HG03108 (cell line): ENCODE measurements at regions not wholly inside any gene's neighbourhood (a gene's known extent, or its start where the extent isn't known, plus 50 kb on each side); places are given as distances from the start of the nearest gene placed in this dataset.
"Not testable (repeated sequence)": the region's sequence is repeated elsewhere in the genome, so short reads cannot be mapped to it uniquely, and the experiment has no call there.

ENCODE experiments used
- ATAC-seq: cut with Tn5 transposase; IDR thresholded peaks from one replicate; pipeline ENCODE4 v1.9.1; 2021; ENCODE audit warnings: moderate library complexity; ENCODE audit not compliant: unreplicated experiment

- ATAC-seq: not testable (repeated sequence)
These were observed 82.7 kb downstream of the TFRC start for GRCh38 chr3:195999176-195999575.

GRCh38 chr3:195996314-195996713 lies 85.6 kb downstream of the TFRC start:
- not testable (repeated sequence) for ATAC-seq

GRCh38 chr3:195994343-195994742 lies 86.0 kb upstream of the TNK2 start:
- ATAC-seq: not testable (repeated sequence)

DNA sequence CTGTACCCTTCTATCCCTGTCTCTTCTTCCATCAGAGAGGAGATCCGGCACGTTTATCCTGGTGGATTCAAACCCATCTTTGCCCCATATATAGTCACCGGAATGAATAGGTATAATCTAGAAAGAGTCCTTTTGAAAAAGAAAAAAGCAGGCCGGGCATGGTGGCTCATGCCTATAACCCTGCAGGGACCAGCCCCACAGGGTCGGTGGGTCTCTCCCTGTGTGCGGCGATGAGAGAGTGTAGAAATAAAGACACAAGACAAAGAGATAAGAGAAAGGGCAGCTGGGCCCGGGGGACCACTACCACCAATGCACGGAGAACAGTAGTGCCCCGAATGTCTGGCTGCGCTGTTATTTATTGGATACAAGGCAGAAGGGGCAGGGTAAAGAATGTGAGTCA lies 85.3 kb upstream of the TNK2 start:
- ATAC-seq: not testable (repeated sequence)

DNA sequence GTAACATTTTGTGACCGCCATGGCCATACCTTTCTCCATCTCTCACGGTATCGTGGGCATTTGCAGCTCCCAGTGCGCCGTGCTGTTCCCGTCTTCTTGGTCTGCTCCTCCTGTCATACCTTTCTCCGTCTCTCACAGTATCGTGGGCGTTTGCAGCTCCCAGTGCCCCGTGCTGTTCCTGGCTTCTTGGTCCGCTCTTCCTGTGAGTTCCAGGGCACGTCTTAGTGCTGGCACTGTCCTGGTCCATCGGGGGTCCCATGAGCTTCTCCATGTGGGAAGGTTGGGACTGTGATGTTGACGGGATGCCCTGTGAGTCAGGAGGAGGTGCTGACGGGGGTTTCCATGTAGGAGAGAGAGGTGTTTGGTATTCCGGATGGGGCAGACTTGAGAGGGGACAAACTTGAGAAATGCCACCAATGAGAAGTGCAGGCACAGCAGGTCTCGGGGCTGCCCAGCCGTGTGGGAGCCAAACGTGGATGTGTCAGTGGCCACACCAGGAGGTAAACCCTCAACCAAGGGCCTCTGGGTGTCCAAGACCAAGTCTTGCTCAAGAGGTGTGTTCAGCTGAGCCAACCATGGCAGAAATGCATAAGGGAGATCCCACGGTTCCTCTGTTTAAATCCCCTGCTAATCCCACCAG lies 84.7 kb upstream of the TNK2 start:
- not testable (repeated sequence) for ATAC-seq

GRCh38 chr3:195991986-195992385 lies 83.6 kb upstream of the TNK2 start:
- not testable (repeated sequence) for ATAC-seq

DNA sequence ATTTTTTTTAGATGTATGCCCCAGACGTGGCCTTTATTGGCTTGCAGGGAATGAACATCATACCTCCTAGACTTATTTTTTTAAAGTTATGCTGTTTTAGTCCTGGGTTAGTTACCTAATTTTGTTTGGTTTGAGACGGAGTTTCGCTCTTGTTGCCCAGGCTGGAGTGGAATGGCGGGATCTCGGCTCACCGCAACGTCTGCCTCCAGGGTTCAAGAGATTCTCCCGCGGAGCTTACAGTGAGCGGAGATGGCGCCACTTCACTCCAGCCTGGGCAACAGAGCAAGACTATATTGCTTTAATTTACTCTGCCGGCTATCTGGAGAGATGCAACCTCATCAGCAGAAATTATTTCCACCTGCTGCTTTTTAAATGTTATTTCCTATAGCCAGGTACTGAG lies 82.9 kb upstream of the TNK2 start:
- ATAC-seq: not testable (repeated sequence)

- not testable (repeated sequence) for ATAC-seq
These were observed 82.5 kb upstream of the TNK2 start for GRCh38 chr3:195990841-195991174.

GRCh38 chr3:195989921-195990840 lies 81.8 kb upstream of the TNK2 start:
- peak; percentile 91 for ATAC-seq

- ATAC-seq: peak; percentile 38
These were observed 81.0 kb upstream of the TNK2 start for GRCh38 chr3:195989197-195989920.

- ATAC-seq: not testable (repeated sequence)
These were observed 80.4 kb upstream of the TNK2 start for GRCh38 chr3:195988764-195989163.

DNA sequence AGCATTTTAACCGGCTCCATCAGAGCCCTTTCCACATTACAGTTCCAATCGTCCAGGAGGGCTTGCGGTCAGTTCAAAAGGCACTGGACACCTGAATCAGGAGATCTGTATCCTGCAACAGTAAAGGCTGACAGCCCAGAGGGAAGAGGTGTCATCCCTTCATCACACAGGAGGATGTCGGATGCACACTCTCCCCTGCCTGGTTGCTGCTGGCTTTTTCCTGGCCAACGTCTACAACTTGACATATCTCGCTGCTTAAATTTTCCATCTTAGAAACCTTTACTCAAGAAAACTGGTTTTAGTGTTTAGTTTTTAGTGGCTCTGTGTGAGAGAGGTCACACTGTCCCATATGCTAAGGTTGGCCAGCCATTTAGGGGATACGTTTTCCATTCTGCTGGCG lies 78.7 kb upstream of the TNK2 start:
- not testable (repeated sequence) for ATAC-seq

DNA sequence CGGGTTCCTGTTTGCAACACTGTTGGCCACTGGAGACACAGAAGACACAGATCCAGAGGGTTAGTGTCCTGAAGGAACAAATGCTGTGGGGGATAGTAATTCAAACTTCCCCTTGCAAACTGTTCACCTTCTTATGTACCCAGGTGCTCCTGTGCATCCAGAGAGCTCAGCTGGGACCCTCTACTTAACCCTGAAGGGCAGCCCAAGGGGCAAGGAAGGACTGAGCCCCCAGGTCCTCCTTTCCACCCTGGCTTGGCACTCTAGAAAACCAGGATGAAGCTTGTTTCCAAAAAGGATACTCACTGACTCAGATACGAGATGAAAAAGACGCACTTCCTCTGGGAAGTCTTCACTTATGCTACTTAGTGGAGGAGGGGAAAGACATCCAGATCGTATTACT lies 78.2 kb upstream of the TNK2 start:
- ATAC-seq: not testable (repeated sequence)

DNA sequence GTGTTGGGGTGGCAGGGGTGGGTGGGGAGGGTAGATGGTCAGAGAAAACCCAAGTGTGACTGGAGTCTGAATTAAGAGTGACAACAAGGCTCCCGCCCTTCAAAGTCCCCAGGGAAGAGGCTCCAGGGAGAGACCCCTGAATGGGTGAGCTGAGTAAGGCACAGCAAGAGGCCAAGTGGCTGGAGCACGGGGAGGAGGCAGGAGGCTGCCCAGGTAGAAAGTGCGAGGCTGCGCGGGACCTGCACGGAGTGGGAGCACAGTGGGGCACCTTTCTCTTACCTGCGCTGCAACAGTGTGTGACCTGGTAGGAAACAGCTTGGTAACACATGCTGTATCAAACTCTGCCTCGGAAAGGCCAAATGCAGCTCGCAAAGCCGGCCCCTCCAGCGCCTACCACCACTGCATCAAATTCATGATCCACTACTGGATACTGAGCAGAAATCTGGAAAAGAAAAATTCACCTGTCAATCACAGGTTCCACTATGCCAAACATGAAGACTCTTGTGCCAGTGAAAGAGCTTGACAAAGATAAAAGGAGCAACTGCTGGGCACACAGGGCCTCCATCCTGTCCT lies 77.1 kb upstream of the TNK2 start:
- not testable (repeated sequence) for ATAC-seq

GRCh38 chr3:195984392-195985030 lies 76.2 kb upstream of the TNK2 start:
- ATAC-seq: not testable (repeated sequence)

- not testable (repeated sequence) for ATAC-seq
These were observed 75.5 kb upstream of the TNK2 start for GRCh38 chr3:195983880-195984279.

GRCh38 chr3:195982754-195983153 lies 74.4 kb upstream of the TNK2 start:
- not testable (repeated sequence) for ATAC-seq

- not testable (repeated sequence) for ATAC-seq
These were observed 73.4 kb upstream of the TNK2 start for GRCh38 chr3:195981778-195982177.

DNA sequence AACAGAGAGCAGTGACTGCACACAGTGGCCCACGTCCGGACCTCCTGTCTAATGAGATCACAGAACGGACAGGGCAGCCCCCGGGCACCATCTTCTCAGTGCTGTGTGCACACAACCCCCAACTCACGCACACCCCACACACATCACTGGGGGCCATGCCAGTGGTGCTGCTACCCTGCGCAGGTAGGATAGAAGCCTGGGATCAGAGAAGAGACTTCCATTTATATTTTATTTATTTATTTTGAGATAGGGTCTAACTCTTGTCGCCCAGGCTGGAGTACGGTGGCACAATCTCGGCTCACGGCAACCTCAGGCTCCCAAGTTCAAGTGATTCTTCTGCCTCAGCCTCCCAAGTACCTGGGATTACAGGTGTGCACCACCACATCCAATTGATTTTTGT lies 71.5 kb upstream of the TNK2 start:
- not testable (repeated sequence) for ATAC-seq

DNA sequence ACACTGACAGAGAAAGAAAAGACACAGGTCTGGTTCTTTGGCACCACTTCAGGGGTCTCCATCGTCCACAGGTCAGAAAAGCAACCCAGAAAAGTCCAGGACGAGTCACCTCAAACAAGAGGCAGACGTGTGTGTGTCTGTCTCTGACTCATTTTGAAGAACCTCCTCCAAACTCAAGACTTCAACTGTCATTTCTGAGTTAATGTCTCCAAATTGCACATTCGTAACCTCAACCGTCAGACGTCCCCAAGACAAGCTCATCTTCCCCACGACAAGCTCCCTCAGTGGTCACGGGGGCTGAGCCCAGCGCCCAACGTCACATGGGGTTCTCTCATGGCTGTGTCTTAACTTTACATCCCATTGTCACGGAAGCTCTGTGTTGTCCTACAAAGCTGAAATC lies 70.2 kb upstream of the TNK2 start:
- ATAC-seq: not testable (repeated sequence)

GRCh38 chr3:195976876-195977275 lies 68.5 kb upstream of the TNK2 start:
- ATAC-seq: not testable (repeated sequence)
